ENCODE measurements at regions not wholly inside any gene's neighbourhood (a gene's known extent, or its start where the extent isn't known, plus 50 kb on each side); places are given as distances from the start of the nearest gene placed in this dataset.

DNA sequence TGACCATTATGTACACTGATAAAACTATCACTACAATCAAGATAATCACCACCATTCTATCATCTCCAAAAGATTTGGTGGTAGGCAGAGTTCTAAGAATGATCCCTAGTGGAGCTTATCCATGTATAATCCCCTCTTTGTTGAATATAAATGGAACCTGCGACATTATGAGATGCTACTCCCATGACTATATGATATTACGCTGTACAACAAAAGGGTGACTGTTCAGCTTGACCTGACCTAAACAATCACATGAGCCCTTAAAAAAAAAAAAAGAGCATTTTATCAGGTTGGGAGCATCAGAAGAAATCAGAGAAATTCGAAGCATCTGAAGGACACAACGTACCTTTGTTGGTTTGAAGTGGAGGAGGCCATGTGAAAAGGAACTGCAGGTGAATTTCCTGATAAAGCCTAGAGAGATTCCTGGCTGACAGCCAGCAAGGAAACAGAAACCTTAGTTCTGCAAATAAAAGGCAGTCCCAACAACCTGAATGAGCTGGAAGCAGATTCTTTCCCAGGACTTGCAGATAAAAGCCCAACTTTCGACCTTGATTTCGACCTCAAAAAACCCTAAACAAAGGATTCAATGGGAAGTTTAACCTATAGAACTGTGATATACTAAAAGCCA, 270.7 kb downstream of the ADRA2A start:
- DNase-seq (ENCODE audit: low spot score) = no peak

DNA sequence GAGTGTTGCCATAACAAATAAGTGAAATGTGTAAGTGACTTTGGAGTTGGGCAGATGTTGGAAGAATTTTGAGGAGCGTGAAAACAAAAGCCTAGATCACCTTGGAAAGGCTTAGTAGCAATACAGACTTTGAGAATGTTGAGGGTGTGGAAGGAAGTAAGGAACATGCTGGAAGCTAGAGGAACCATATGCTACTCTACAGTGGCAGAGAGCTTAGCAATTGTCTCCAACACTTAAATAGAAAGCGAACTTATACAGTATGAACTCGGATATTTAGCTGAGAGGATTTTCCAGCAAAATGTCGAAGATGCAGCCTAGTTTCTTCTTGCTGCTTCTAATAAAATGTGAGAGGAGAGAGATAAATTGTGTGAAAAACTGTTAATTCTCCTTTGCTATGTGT, 271.2 kb downstream of the ADRA2A start:
- DNase-seq (ENCODE audit: low spot score) = no peak

DNA sequence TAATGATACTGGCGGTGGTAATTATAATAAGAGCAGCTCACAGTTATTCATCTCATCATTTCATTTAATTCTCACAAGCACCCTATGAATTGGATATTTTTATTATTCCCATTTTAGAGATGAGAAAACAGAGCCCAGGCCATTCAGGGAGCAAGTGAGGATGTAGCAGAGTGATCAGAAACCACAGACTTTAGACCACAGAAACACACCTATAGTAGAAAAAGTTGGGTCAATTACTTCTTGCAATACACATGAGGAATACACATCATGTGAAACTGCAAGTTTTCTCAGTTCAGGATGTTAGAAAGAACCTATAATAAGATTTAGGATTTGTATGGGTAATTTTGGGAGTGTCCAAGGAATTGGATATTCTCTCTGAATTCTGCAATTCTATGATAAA, 278.0 kb downstream of the ADRA2A start:
- DNase-seq (ENCODE audit: low spot score) = no peak

DNA sequence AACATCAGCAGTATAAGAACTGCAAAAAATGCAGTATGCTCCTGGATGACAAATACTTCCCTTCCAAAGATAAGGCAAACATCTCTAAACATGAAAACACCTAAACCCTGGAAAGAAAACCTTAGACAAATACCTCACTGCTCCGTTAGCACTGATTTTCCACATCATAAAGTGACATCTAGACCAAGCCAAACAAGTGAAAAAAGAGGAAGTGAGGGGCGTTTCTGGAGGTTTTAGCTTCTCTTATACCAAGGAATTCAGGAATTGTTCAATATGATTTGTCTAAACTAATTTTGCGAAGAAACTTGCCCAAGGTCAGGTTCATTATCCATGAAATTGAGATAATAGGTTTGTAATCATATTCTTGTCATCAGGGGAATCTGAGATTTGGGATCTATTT, 279.7 kb downstream of the ADRA2A start:
- DNase-seq (ENCODE audit: low spot score) = no peak

DNA sequence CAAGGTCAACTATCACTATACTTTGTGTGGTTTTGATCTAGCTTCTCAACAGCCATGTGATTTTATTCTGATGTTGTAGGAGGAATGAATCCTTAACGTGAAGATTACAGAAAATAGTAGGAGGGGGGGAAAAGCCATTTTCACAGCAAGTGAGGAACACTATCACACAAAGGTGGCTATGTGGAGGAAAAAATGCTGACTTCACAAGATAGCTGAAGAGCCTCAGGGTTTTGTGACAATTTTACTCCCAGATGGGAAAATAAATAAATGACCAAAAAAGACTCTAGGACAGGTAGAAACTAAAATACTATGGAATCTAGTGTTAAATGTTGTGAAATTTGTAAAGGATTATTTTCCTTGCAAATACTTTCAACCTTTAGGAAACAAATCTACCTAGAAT, 281.0 kb downstream of the ADRA2A start:
- DNase-seq (ENCODE audit: low spot score) = no peak

DNA sequence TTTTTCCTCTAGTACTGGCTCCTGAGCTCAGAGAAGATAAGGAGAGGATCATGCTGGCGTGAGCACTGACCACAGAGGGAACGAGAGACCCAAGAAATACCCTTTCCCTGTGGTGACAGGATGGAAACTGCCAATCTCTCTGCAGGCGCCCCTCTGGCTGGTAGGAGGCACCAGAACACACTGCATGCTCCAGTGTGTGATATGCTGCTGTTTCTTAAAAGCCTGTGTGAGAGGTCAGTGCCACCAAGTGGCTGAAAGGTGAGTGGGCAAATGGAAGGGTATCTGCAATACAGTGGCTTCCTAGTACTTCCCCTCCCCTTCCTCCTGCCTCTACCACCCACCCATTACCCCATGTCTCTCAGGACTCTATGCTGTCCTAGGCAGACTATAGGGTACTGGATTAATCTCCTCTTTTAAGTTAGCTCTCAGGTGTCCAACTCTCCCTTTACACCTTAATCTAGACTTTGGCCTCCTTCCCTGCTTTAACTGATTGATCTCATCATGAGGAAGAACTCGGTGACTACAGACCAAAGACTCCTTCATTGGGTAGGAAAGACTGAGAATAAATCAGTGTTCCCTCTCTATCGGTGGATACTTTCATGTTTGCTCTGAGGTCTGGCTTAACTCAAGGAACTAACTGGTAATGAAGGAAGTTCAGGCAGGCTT, 283.6 kb downstream of the ADRA2A start:
- DNase-seq (ENCODE audit: low spot score) = no peak

DNA sequence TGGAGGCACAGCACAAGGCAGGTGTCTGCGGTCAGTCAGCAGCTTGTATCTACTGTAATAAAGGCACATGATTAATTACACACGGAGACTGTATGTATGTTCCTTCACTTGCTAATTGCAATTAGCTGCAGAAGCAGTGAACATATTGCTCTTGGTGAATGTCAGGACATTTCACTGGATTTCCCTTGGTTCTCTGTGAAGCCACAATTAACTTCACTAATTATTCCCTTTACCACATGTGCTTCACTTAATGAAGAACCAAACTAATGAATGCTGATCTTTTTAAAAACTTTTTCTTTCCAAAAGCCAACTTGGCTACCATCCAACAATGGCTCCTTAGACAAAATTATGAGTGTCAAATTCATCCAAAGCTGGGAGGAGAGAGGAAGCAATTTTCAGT, 290.7 kb downstream of the ADRA2A start:
- no peak for DNase-seq (ENCODE audit: low spot score)

DNA sequence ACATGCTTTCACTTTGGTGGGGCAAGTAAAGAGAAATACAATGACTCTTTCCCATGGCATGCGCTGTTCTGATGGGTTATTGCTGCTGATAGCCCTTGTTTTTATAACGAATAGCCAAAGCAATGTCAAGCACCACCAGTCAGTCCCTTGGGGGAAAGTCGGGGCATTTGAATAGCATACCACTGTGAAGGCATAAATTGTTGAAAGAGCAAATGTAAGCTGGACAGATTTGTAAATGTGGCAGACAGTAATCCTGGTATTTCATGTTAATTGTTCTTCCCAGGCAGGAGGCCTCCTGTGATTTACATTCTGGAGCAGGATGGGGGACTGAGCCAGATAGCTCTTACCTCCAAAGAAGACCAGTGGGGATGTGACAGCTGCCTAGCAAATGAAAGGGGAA, 293.3 kb downstream of the ADRA2A start:
- DNase-seq (ENCODE audit: low spot score) = no peak

DNA sequence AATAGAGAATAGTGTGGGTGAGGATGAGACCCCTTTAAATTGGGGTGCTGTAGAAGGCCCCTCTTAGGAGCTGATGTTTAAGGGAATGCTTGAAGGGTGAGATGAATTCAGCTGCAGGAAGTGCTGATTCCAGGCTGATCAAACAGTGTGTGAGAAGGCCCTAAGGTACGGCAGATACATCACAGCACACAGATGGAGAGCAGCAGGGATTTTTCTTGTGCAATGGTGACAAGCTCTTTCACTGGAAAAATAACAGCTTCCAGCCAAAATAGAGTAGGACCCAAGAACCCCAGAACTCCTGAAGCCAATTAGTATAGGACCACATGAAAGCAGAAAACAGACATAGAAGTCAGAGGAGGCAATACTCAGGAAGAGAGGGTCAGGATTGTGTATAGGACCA, 296.9 kb downstream of the ADRA2A start:
- no peak for DNase-seq (ENCODE audit: low spot score)

DNA sequence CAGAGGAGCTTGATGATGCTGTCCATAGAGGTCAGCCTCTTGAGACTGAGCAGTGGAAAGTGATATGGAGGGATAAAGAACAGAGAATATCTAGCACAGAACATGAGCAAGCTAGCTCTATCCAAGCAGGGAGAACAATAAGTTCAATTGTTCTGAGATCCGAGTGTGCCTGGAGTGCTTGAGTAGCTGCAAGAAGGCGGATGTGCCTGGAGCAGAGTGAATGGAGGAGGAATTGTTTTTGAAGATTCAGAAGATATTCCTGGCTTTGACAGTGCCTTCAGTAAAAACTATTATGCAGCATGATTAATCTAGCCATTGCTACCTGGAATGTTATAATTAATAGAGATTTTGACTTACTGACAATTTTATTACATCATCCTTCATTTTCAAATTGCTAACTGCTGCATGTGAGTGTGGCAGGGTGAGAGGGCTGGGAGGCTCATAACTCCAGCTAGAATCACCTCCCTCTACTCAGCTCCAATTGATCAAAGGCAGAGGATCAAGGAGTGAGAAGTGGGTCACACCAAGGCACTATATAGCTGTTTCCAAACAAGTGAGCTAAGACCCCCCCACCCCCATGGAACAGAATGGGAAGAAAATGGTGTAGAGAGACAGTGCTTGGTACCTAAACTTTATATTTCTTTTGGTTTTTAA, 302.8 kb downstream of the ADRA2A start:
- DNase-seq (ENCODE audit: low spot score) = no peak

DNA sequence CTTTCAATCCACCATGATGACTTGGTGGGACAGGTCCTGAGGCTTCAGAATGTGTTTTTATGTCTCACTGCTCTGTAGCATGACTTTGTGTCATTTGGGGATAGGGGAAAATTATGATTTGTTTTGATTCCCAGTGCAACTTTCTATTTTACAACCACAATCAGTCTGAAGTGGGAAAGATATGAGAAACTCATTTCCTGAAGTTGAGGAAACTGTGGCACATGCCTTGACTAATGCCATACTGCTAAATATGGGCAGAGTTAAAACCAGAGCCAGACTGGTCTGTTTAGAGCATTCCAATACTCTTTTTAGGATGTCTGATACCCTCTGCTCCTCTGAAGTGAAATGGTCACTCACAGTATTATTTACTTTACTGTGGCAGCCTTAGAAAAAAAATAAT, 307.7 kb downstream of the ADRA2A start:
- no peak for DNase-seq (ENCODE audit: low spot score)

DNA sequence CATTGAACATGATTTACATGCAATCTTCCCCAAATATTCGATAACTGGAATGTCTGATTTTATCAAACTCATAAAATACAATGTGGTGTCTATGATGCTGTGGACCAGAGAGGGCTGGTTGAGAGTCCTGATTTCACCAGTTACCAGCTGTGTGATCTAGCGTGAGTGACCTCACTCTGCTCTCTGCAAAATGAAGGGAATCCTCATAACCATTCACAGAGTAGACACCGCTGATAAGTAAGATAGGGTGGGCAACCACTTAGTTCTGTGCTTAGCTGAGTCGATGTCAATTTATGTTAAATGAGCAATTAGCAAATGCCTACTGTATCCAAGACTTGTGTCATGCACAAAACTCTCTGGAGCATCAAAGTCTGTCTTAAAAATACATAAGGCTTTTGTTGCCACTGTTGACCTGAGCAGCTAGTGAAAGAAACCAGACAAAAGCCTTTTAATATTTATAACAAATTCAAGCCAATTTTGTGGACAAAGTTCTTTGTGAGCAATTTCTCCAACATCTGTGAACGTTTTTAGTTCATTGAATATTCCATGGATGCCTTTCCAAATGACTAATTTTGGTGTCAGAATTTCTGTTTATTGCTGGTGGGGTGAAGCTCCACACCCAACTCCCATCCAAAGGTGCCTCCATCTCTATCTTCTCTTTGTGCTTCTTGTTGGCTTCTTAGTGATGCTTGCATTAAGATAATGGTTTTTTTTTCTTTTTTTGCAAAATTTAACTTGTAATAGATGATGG, 314.2 kb downstream of the ADRA2A start:
- no peak for DNase-seq (ENCODE audit: low spot score)

DNA sequence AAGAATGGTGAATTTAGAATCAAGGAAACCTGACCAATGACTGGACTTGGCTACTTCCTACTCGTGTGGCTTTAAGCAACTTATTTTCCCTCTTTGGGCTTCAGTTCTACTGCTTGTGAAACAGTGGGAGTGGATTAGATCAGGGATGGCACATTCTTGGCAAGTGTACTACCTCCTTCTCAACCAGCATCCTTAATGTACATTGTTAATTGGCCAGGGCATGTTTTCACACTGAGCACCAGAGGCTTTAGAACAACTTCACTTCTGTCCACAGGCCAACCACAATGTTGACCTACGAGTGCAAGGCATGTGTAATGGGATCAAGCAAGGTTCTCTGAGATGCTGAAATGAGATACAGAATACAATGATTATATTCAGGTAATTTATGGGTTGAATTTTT, 315.3 kb downstream of the ADRA2A start:
- no peak for DNase-seq (ENCODE audit: low spot score)

DNA sequence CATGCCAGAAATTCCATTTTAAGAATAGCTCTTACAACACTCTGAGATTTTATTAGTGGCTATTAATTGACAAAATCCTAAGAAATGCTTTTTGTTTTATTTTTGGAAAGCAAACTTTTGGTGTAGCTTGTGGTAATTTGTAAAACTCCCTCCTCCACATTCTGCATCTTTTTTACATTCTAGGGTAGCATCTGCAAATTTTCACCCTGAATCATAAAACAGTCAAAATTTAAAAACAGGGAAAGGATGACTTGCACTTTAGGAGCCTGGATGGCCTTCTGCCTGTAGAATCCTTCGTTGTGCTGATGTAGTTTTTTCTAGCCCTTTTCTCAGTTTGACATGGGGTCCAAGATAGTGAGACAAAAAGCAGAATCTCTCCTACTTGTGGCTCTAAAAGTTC, 316.1 kb downstream of the ADRA2A start:
- DNase-seq (ENCODE audit: low spot score) = no peak

DNA sequence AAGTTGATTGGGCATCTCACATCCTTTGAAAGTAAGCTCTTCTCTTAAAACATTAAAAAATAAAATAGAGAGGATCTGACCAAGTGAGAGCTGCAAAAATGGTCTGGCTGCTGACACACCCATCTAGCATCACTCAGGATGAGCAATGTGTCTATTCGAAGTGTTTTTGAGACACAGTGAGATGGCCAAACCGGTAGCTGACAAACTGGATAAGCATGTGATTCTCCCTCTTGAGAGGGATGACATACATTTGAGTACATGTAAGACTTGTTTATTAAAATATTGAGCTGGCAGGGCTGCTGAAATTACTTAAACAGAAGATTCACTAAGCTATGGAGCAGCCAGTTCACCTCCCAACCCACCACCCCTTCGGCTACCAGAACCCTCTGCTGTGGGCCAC, 333.9 kb downstream of the ADRA2A start:
- DNase-seq (ENCODE audit: low spot score) = no peak

DNA sequence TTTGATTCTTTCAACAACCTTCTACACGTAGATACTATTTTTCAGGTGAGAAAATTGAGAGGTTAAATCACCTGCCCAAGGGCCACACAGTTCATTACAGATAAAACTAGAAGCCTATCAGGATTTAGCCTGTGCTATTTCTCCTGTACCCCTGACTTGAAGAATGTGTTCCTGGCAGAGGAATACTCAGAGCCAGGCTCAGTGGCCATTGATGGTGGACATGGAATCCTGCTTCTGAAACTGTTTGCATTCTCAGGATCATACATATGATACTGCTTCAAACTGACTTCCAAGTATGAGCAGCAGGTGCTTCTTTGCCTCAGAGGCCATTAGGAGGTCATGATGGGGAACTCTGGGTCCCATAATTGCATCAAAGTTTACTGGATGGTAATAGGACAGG, 348.6 kb downstream of the ADRA2A start:
- no peak for DNase-seq (ENCODE audit: low spot score)

DNA sequence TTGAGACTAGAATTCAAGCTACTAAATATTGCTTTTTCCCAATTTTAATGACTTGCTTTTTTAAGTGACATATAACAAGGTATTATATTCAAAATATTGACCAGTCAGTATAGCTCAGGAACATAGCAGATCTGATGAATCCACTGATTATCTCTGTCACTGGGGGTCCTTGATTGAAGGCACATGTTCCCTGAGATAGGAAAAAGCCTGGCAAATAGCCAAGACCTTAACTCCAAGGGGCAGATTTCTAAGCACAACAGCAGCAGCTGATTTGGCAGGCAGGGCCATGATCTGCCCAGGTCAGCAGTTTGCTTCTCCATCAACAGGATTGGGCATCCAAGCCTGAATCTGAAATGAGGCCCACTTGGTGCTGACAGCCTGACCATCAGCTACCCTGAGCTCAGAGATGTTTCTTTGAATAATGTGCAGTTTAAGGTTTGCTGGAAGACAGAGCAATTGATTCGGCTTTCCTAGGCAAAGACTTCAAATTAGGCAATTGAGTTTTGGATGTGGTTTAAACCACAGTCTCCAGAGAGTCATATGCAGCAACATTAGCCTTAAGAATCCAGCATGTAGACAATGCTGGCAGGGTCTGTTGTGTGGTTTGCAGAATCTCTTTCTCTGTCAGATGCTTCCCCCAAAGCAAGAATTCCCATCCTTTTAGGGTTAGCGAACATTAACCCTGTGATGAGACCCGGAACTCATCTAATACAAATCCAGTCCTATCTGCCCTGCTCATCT, 352.6 kb downstream of the ADRA2A start:
- no peak for DNase-seq (ENCODE audit: low spot score)

DNA sequence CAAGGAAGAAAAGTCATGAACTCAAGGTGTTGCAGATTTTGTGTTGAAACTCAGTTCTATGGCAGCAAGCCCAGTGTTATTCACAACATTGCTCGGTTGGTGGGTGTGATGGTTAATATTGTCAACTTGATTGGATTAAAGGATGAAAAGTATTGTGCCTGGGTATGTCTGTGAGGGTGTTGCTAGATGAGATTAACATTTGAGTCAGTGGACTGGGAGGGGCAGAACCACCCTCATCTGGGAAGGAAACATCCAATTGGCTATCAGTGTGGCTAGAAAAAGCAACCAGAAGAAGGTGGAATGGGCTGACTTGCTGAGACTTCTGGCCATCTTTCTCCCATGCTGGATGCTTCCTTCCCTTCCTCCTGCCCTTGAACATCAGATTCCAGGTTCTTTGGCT, 353.2 kb downstream of the ADRA2A start:
- no peak for DNase-seq (ENCODE audit: low spot score)

DNA sequence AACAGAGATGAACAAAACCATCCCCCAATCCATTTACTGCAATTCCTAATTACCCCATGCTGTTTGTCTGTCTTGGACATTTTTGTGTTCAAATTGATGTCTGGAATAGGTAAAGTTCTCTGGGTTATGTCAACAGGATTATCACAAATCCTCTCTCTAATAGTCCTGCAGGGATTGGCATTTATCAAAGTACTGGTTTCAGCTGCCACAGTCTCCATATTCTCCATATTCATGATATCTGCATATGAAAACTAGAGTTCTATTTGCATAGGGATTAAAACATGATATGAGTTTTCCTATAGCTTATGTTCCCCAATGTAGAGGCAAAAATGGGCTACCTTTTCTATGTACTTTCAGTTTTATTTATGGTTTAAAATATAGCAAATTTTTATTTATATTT, 355.8 kb downstream of the ADRA2A start:
- DNase-seq (ENCODE audit: low spot score) = no peak

DNA sequence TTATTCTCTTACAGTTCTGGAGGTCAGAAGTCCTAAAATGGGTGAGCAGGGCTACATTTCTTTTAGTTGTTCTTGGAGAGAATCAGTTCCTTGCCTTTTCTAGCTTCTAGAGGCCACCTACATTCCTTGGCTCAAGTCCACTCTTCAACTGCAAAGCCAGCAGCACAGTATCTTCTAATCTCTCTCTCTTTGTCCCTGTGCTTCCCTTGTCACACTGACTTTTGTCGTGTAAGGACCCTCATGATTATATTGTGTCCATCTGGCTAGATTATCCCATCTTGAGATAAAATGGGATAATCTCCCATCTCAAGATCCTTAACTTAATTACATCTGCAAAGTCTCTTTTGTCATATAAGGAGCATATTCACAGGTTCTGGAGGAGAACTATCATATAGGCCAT, 359.0 kb downstream of the ADRA2A start:
- no peak for DNase-seq (ENCODE audit: low spot score)

DNA sequence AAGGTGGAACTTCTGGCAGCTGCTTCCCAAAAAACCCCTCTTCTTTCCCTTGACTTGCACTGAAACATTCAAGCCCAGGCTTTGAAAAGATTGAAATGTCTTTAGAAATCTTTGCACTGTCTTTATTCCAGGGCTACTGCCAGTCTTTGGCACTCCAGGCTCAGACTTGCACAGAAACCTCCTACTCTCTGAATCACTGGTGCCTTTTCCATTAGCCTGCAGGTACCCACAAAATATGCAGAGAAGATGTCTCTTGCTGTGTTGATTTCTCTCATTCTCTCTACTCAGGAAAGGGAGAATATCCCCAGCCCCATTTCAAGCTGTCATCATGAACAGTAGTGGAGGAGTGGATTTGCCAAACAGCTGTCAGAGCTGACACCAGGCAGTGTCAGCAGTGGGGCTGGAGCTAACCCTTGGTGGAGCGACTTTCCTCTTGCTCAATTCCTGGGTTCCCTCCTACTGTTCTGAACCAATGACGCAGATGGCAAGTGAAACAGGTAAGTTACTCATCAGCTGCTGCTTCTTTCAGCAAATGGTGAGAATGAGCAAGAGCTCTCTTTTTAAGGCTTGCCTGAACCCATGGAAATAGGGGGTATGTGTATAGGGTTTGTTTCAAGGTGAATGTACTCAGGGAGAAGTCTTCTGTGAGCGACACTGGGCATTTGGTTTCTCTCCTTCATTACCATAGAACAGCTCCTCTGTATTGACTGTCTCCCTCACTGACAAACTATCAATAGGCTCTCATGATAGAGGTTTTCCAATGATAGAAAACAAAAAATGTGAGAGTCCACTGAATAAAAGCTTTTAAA, 362.4 kb downstream of the ADRA2A start:
- DNase-seq (ENCODE audit: low spot score) = no peak

DNA sequence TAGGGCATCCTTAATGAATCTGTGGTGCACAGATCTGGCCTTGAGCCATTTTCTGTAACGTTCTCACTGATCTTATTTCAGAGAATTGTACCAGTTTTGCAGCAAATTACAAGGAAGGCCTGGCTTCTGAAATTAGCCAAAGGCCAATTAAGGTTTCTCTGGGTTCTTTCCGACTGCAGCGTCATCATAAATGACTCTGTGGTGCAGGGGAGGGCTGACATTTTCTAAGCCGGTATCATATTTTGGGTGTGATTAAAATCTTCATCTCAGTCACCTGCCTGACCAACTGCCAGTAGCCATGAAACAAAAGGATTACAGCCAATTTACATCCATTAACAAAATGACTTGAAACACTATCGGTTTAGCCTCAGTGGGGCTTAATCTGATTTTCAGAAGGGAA, 363.7 kb downstream of the ADRA2A start:
- DNase-seq (ENCODE audit: low spot score) = no peak
